ENCODE measurements at regions not wholly inside any gene's neighbourhood (a gene's known extent, or its start where the extent isn't known, plus 50 kb on each side); places are given as distances from the start of the nearest gene placed in this dataset.
A peak's percentile ranks its signal among the peaks of the same experiment; 100 is the strongest.

DNA sequence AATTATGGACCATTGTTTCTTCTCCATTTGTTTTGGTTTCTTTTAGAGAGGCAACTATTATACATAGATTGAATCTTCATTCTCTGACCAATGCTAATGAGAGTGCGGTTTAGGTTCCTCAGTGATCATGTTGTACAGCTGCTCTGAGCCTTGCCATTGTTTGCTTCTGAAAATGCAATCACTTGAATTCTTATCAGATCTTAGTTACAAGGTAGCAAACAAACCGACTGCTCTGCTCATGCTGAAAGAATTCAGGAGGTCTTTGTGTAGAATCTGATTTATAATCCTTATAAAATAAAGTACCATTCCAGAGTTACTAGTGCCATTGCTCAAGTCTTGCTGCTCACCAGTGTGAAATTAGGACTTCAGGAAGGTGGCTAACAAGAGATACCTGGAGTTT lies 569.1 kb upstream of the ID4 start:
- no peaks in the 10 kb centered on the region for H3K27me3 ChIP-seq (ENCODE audit: control insufficient read depth in 2 of 2, insufficient read depth in 2 of 2, low read length in 2 of 2)
- H3K79me2 ChIP-seq (ENCODE audit: insufficient read depth, low read length): no peaks in the 10 kb centered on the region
- no peak overlapping the region for H3K4me3 ChIP-seq (replicated peaks in 1 of 3; ENCODE audit: low read depth in 2 of 3, low read length in 3 of 3)
- no peaks in the 10 kb centered on the region for H3K4me1 ChIP-seq (ENCODE audit: control insufficient read depth in 1 of 2, insufficient read depth in 2 of 2, low read length in 2 of 2)
- no peak overlapping the region for H3K9ac ChIP-seq (ENCODE audit: insufficient read depth, low read length, poor library complexity, severe bottlenecking)
- H3K27ac Mint-ChIP-seq: no peak overlapping the region
- no peak overlapping the region for H3K4me3 Mint-ChIP-seq
- no peaks in the 10 kb centered on the region for H4K20me1 ChIP-seq (ENCODE audit: insufficient read depth, low read length)
- no peak overlapping the region for H2AFZ ChIP-seq (ENCODE audit: insufficient read depth, low read depth, low read length, poor library complexity, severe bottlenecking)
- H3K27ac ChIP-seq (ENCODE audit: low read depth in 1 of 2, low read length in 2 of 2): no peak overlapping the region
- H3K27me3 Mint-ChIP-seq (ENCODE audit: low read depth in 3 of 3): no peaks in the 10 kb centered on the region
- no peaks in the 10 kb centered on the region for H3K36me3 Mint-ChIP-seq
- no peaks in the 10 kb centered on the region for H3K4me1 Mint-ChIP-seq
- DNase-seq: no peak
- H3K9me3 Mint-ChIP-seq: peaks cover 17 to 36% (median 20%) of the 10 kb centered on the region in 7 donors
- no peaks in the 10 kb centered on the region for H3K36me3 ChIP-seq (replicated peaks in 1 of 2; ENCODE audit: control insufficient read depth in 1 of 2, insufficient read depth in 2 of 2, low read length in 2 of 2)
- intact Hi-C loops (cut with micrococcal nuclease): no loop called here
- no peak for TF ChIP-seq CTCF (IDR thresholded peaks at IDR 0.05)
- H3K4me2 ChIP-seq (replicated peaks; ENCODE audit: extremely low read depth, low read length, poor library complexity, severe bottlenecking): no peak overlapping the region
- H3K9me3 ChIP-seq (replicated peaks in 1 of 2; ENCODE audit: control insufficient read depth in 1 of 2, insufficient read depth in 1 of 2, low read length in 2 of 2): peaks cover 23 to 34% of the 10 kb centered on the region in 2 donors
- 100% methylated on average over 1 of the region's 2 CpGs for WGBS (ENCODE audit: insufficient coverage)

DNA sequence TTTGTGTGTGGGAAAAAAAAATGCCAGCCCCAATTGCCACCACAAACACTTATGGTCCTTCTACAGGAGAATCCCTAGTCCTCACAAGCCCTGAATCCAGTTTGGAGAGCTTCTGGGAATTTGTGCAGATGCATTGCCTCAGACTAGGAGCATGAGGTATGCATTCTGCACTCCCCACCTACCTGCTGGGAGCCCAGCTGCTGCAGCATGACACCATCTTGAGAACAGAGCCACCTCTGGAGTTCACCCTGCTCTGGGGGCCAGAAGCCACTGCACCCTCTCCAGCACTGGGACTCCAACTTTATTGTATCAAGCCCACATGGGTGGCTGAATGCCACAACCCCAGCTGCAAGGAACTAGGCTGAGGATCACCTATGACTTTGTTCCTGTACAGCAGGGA lies 568.5 kb upstream of the ID4 start:
- no peak for TF ChIP-seq CTCF (IDR thresholded peaks at IDR 0.05)
- no peaks in the 10 kb centered on the region for H3K4me1 Mint-ChIP-seq

More for the DNA sequence above, 568.5 kb upstream of the ID4 start:
- H3K27ac ChIP-seq (ENCODE audit: low read depth in 1 of 2, low read length in 2 of 2): no peak overlapping the region
- H3K27me3 ChIP-seq (ENCODE audit: control insufficient read depth in 2 of 2, insufficient read depth in 2 of 2, low read length in 2 of 2): no peaks in the 10 kb centered on the region
- H3K4me1 ChIP-seq (ENCODE audit: control insufficient read depth in 1 of 2, insufficient read depth in 2 of 2, low read length in 2 of 2): no peaks in the 10 kb centered on the region
- no peak overlapping the region for H3K4me3 ChIP-seq (replicated peaks in 1 of 3; ENCODE audit: low read depth in 2 of 3, low read length in 3 of 3)
- peaks cover 23 to 34% of the 10 kb centered on the region in 2 donors for H3K9me3 ChIP-seq (replicated peaks in 1 of 2; ENCODE audit: control insufficient read depth in 1 of 2, insufficient read depth in 1 of 2, low read length in 2 of 2)
- no peaks in the 10 kb centered on the region for H4K20me1 ChIP-seq (ENCODE audit: insufficient read depth, low read length)
- peak overlapping the region in 1 of 7 donors; percentile 18 for H3K27ac Mint-ChIP-seq
- H3K79me2 ChIP-seq (ENCODE audit: insufficient read depth, low read length): no peaks in the 10 kb centered on the region
- no peaks in the 10 kb centered on the region for H3K27me3 Mint-ChIP-seq (ENCODE audit: low read depth in 3 of 3)
- no peak overlapping the region for H3K9ac ChIP-seq (ENCODE audit: insufficient read depth, low read length, poor library complexity, severe bottlenecking)
- H2AFZ ChIP-seq (ENCODE audit: insufficient read depth, low read depth, low read length, poor library complexity, severe bottlenecking): no peak overlapping the region
- intact Hi-C loops (cut with micrococcal nuclease): no loop called here
- no peak for DNase-seq
- peaks cover 19 to 38% (median 22%) of the 10 kb centered on the region in 7 donors for H3K9me3 Mint-ChIP-seq
- H3K4me3 Mint-ChIP-seq: peak overlapping the region in 1 of 2 donors; percentile 20
- H3K36me3 Mint-ChIP-seq: no peaks in the 10 kb centered on the region
- no peaks in the 10 kb centered on the region for H3K36me3 ChIP-seq (replicated peaks in 1 of 2; ENCODE audit: control insufficient read depth in 1 of 2, insufficient read depth in 2 of 2, low read length in 2 of 2)
- H3K4me2 ChIP-seq (replicated peaks; ENCODE audit: extremely low read depth, low read length, poor library complexity, severe bottlenecking): no peak overlapping the region

Measured in CD14-positive monocyte (primary cell).